Neuronal stem cell (in vitro differentiated cells): ENCODE measurements at regions not wholly inside any gene's neighbourhood (a gene's known extent, or its start where the extent isn't known, plus 50 kb on each side); places are given as distances from the start of the nearest gene placed in this dataset.
"Not testable (repeated sequence)": the region's sequence is repeated elsewhere in the genome, so short reads cannot be mapped to it uniquely, and the experiment has no call there.

Experiments
- DNase-seq: peaks from one replicate; pipeline ENCODE4 v3.0.0-alpha.2; 2013; ENCODE audit warnings: low spot score
- H2AFZ ChIP-seq: one replicate; pipeline ENCODE4 v1.6.1; 2013; ENCODE audit warnings: mild to moderate bottlenecking, low read length, inconsistent platforms
- H2AK5ac ChIP-seq: 2 replicates; pipeline ENCODE4 v1.6.1; 2013; ENCODE audit warnings: low read depth, mild to moderate bottlenecking, inconsistent platforms, low read length, moderate library complexity, mixed read lengths
- H2BK120ac ChIP-seq: 2 replicates; pipeline ENCODE4 v1.6.1; 2013; ENCODE audit warnings: low read depth, mild to moderate bottlenecking, inconsistent platforms, low read length, moderate library complexity, mixed read lengths
- H2BK12ac ChIP-seq: one replicate; pipeline ENCODE4 v1.6.1; 2013; ENCODE audit warnings: low read length, inconsistent platforms
- H2BK15ac ChIP-seq: 2 replicates; pipeline ENCODE4 v1.6.1; 2013; ENCODE audit warnings: mild to moderate bottlenecking, low read length, inconsistent platforms, mixed read lengths
- H2BK5ac ChIP-seq: one replicate; pipeline ENCODE4 v1.6.1; 2013; ENCODE audit warnings: inconsistent platforms, mild to moderate bottlenecking, low read length, moderate library complexity
- H3K14ac ChIP-seq: one replicate; pipeline ENCODE4 v1.6.1; 2013; ENCODE audit warnings: low read length, inconsistent platforms
- H3K18ac ChIP-seq: 2 replicates; pipeline ENCODE4 v1.6.1; 2013; ENCODE audit warnings: low read length, inconsistent platforms
- H3K23ac ChIP-seq: 2 replicates; pipeline ENCODE4 v1.6.1; 2013; ENCODE audit warnings: low read depth, mild to moderate bottlenecking, mixed read lengths, low read length, inconsistent platforms; ENCODE audit not compliant: poor library complexity
- H3K27ac ChIP-seq: replicated peaks from 3 replicates; pipeline ENCODE4 v1.5.1; 2013; ENCODE audit warnings: low read length, inconsistent platforms
- H3K27me3 ChIP-seq, 3 experiments: 2 replicates each; pipeline ENCODE4 v1.6.1; 2013; ENCODE audit warnings: low read length in 3 of 3, mild to moderate bottlenecking in 2 of 3, inconsistent platforms in 1 of 3, low read depth in 1 of 3, mixed read lengths in 1 of 3, moderate library complexity in 1 of 3; ENCODE audit not compliant: control insufficient read depth in 3 of 3, insufficient read depth in 3 of 3
- H3K36me3 ChIP-seq, 2 donors: replicated peaks in 1 of 2; 2 replicates each; pipeline ENCODE4 v1.6.1; 2013; ENCODE audit warnings: low read length in 2 of 2; ENCODE audit not compliant: control insufficient read depth in 2 of 2, insufficient read depth in 2 of 2
- H3K4ac ChIP-seq: 2 replicates; pipeline ENCODE4 v1.6.1; 2013; ENCODE audit warnings: inconsistent platforms, mild to moderate bottlenecking, low read length, moderate library complexity
- H3K4me1 ChIP-seq, 2 donors: 1 replicate in 1 of 2; 2 replicates in 1 of 2; pipeline ENCODE4 v1.6.1; 2013; ENCODE audit warnings: low read length in 2 of 2, low read depth in 1 of 2; ENCODE audit not compliant: control insufficient read depth in 2 of 2, insufficient read depth in 1 of 2
- H3K4me2 ChIP-seq: one replicate; pipeline ENCODE4 v1.6.1; 2013; ENCODE audit warnings: mild to moderate bottlenecking, low read length, inconsistent platforms; ENCODE audit not compliant: insufficient read depth, poor library complexity, severe bottlenecking
- H3K4me3 ChIP-seq, 2 donors: 2 replicates each; pipeline ENCODE4 v1.5.1; 2013; ENCODE audit warnings: low read length in 2 of 2, mild to moderate bottlenecking in 2 of 2, inconsistent platforms in 1 of 2, moderate library complexity in 1 of 2
- H3K79me1 ChIP-seq: one replicate; pipeline ENCODE4 v1.6.1; 2013; ENCODE audit warnings: low read depth, mild to moderate bottlenecking, inconsistent platforms, low read length, moderate library complexity
- H3K9ac ChIP-seq: one replicate; pipeline ENCODE4 v1.6.1; 2013; ENCODE audit warnings: mild to moderate bottlenecking, low read depth, low read length, inconsistent platforms; ENCODE audit not compliant: poor library complexity
- H3K9me3 ChIP-seq, 2 donors: replicated peaks in 1 of 2; 2 replicates each; pipeline versions ENCODE3 to v1.6.1; 2013; ENCODE audit warnings: low read length in 2 of 2, mild to moderate bottlenecking in 2 of 2, inconsistent platforms in 1 of 2, low read depth in 1 of 2, mixed read lengths in 1 of 2, moderate library complexity in 1 of 2; ENCODE audit not compliant: control insufficient read depth in 2 of 2, insufficient read depth in 1 of 2
- H4K8ac ChIP-seq: one replicate; pipeline ENCODE4 v1.6.1; 2013; ENCODE audit warnings: low read depth, mild to moderate bottlenecking, inconsistent platforms, low read length, moderate library complexity
- H4K91ac ChIP-seq: one replicate; pipeline ENCODE4 v1.6.1; 2013; ENCODE audit warnings: low read length, low read depth, mild to moderate bottlenecking, inconsistent platforms; ENCODE audit not compliant: poor library complexity
- WGBS, 2 donors: extraction: QIAGEN DNeasy Blood & Tissue Kit; methylation state at CpG; one replicate each; pipeline ENCODE4 v1.1.7; 2013; ENCODE audit warnings: missing lambda C conversion rate in 2 of 2, mixed read lengths in 1 of 2; ENCODE audit not compliant: insufficient read length in 2 of 2, insufficient replicate concordance in 1 of 2; ENCODE audit errors: extremely low coverage in 2 of 2; 5-methylcytosine and 5-hydroxymethylcytosine counted together

GRCh38 chr12:40168868-40169267 is 55.9 kb upstream of the LRRK2 start:
- Histone ChIP-seq H3K14ac (no peak overlapping the region), H3K18ac (no peak overlapping the region), H3K27ac (no peak overlapping the region), H3K23ac (no peak overlapping the region), H2BK5ac (no peak overlapping the region), H3K9me3 (no peaks in the 10 kb centered on the region), H3K4me1 (no peaks in the 10 kb centered on the region), H2BK15ac (no peak overlapping the region), H2BK12ac (no peak overlapping the region), H4K8ac (no peak overlapping the region), H3K4ac (no peak overlapping the region), H3K79me1 (no peaks in the 10 kb centered on the region), H2AK5ac (no peak overlapping the region), H2AFZ (no peak overlapping the region), H3K9ac (no peak overlapping the region), H3K4me2 (no peak overlapping the region), H2BK120ac (no peak overlapping the region), H3K27me3 (no peaks in the 10 kb centered on the region), H4K91ac (no peak overlapping the region), H3K4me3 (no peak overlapping the region), H3K36me3 (no peaks in the 10 kb centered on the region)
- no peak for DNase-seq
- no CpG with 5 or more reads among the region's 2 CpGs for WGBS, 2 donors

- not testable (repeated sequence) for H3K18ac ChIP-seq, H3K36me3 ChIP-seq, H2BK15ac ChIP-seq, H4K8ac ChIP-seq, H3K14ac ChIP-seq, H3K4ac ChIP-seq, H3K9me3 ChIP-seq, H3K4me3 ChIP-seq, H2BK5ac ChIP-seq, DNase-seq, H3K23ac ChIP-seq, H4K91ac ChIP-seq, H2AFZ ChIP-seq, H3K79me1 ChIP-seq, H3K9ac ChIP-seq, H3K27ac ChIP-seq, H3K4me1 ChIP-seq, H2BK12ac ChIP-seq, H3K27me3 ChIP-seq, H2BK120ac ChIP-seq, H2AK5ac ChIP-seq, H3K4me2 ChIP-seq
- WGBS, 2 donors = no CpG with 5 or more reads among the region's 3 CpGs
Measured at GRCh38 chr12:40168419-40168818, 56.4 kb upstream of the LRRK2 start.

- H3K4me1 ChIP-seq = no peaks in the 10 kb centered on the region
- no peak overlapping the region for H3K4ac ChIP-seq
- no peaks in the 10 kb centered on the region for H3K36me3 ChIP-seq
- H3K4me3 ChIP-seq = no peak overlapping the region
- no peak overlapping the region for H2BK12ac ChIP-seq
- H2BK5ac ChIP-seq = no peak overlapping the region
- no peaks in the 10 kb centered on the region for H3K27me3 ChIP-seq
- H3K27ac ChIP-seq = no peak overlapping the region
- no peak overlapping the region for H3K9ac ChIP-seq
- H3K14ac ChIP-seq = no peak overlapping the region
- H3K4me2 ChIP-seq = no peak overlapping the region
- no peak overlapping the region for H3K18ac ChIP-seq
- H3K9me3 ChIP-seq = no peaks in the 10 kb centered on the region
- H2BK120ac ChIP-seq = no peak overlapping the region
- WGBS, 2 donors = no CpG with 5 or more reads among the region's 3 CpGs
- H2AK5ac ChIP-seq = no peak overlapping the region
- no peak overlapping the region for H4K8ac ChIP-seq
- H3K23ac ChIP-seq = no peak overlapping the region
- no peaks in the 10 kb centered on the region for H3K79me1 ChIP-seq
- H2AFZ ChIP-seq = no peak overlapping the region
- no peak overlapping the region for H2BK15ac ChIP-seq
- DNase-seq = no peak
- H4K91ac ChIP-seq = no peak overlapping the region
Measured at GRCh38 chr12:40168001-40168400, 56.8 kb upstream of the LRRK2 start.

- H2AK5ac ChIP-seq = no peak overlapping the region
- no CpG with 5 or more reads among the region's 2 CpGs for WGBS, 2 donors
- no peak overlapping the region for H2BK120ac ChIP-seq
- H3K4ac ChIP-seq = no peak overlapping the region
- no peak overlapping the region for H3K4me2 ChIP-seq
- no peaks in the 10 kb centered on the region for H3K9me3 ChIP-seq
- H3K4me1 ChIP-seq = no peaks in the 10 kb centered on the region
- H2BK5ac ChIP-seq = no peak overlapping the region
- no peak overlapping the region for H3K23ac ChIP-seq
- H2BK12ac ChIP-seq = no peak overlapping the region
- no peak overlapping the region for H4K91ac ChIP-seq
- H3K27me3 ChIP-seq = no peaks in the 10 kb centered on the region
- no peak overlapping the region for H2BK15ac ChIP-seq
- no peak for DNase-seq
- H3K14ac ChIP-seq = no peak overlapping the region
- no peak overlapping the region for H4K8ac ChIP-seq
- H3K36me3 ChIP-seq = no peaks in the 10 kb centered on the region
- H3K79me1 ChIP-seq = no peaks in the 10 kb centered on the region
- no peak overlapping the region for H3K27ac ChIP-seq
- no peak overlapping the region for H3K9ac ChIP-seq
- H2AFZ ChIP-seq = no peak overlapping the region
- H3K4me3 ChIP-seq = no peak overlapping the region
- H3K18ac ChIP-seq = no peak overlapping the region
Measured at GRCh38 chr12:40165179-40165578, 59.3 kb upstream of the SLC2A13 start.
